HCT116 (cell line): ENCODE measurements at regions not wholly inside any gene's neighbourhood (a gene's known extent, or its start where the extent isn't known, plus 50 kb on each side); places are given as distances from the start of the nearest gene placed in this dataset.

Source experiments
- ATAC-seq: fragments of 200-7000 bp; cut with Tn5 transposase; 2 replicates; pipeline ENCODE4 v1.9.1; 2020; ENCODE audit warnings: mild to moderate bottlenecking, moderate library complexity
- BruUV-seq: library from RNA; stranded (reverse); fragments of 400-500 nt; replicated peaks from 2 replicates; lab custom pipeline; 2021; lab: Mats Ljungman, UMichigan
- CTCF ChIA-PET: fragments of 300-600 bp; sonication (Branson Sonifier 250); formaldehyde crosslinking; loops from one replicate; lab custom pipeline; 2021; ENCODE audit warnings: antibody characterized with exemption; lab: Charles Lee
- POLR2A ChIA-PET: fragments of 300-600, 350-600 bp; sonication (Branson Sonifier 250); formaldehyde crosslinking; loops from one replicate; lab custom pipeline; 2021; ENCODE audit warnings: antibody characterized with exemption; lab: Charles Lee
- RAD21 ChIA-PET, 2 experiments: fragments of 300-600 bp; sonication (Branson Sonifier 250); formaldehyde crosslinking; loops; one replicate each; lab custom pipeline; 2023; ENCODE audit warnings: low total read pairs in 2 of 2; ENCODE audit not compliant: uncharacterized antibody in 2 of 2, unreplicated experiment in 2 of 2, low non-redundant PET in 1 of 2; lab: Charles Lee
- DNase-seq: peaks from one replicate; pipeline ENCODE4 v3.0.0-alpha.2; 2010; ENCODE audit warnings: low read depth, low spot score
- H2AFZ ChIP-seq: fragments of 200-600 bp; shearing (Covaris generic), sonication (generic); 2 replicates; pipeline ENCODE4 v1.6.1; 2017; ENCODE audit warnings: low read depth, mixed run types, mixed read lengths, antibody characterized with exemption, low read length; ENCODE audit not compliant: poor library complexity, severe bottlenecking
- H3K27ac ChIP-seq: 2 replicates; pipeline ENCODE4 v1.5.1; 2012; ENCODE audit warnings: low read depth, low read length
- H3K27me3 ChIP-seq: fragments of 200-600 bp; sonication (generic); 2 replicates; pipeline ENCODE4 v1.6.1; 2016; ENCODE audit warnings: mixed run types, low read length, mixed read lengths; ENCODE audit not compliant: insufficient read depth
- H3K36me3 ChIP-seq, 2 experiments: fragments of 200-500 bp in 1 of 2; fragments of 200-600 bp in 1 of 2; sonication (Bioruptor generic) in 1 of 2; sonication (generic) in 1 of 2; 2 replicates each; pipeline versions ENCODE4 v1.5.1 to v1.6.1; 2014 to 2016; ENCODE audit warnings: low read length in 2 of 2, inconsistent platforms in 1 of 2, mixed read lengths in 1 of 2, mixed run types in 1 of 2; ENCODE audit not compliant: insufficient read depth in 2 of 2, control insufficient read depth in 1 of 2
- H3K4me1 ChIP-seq, 2 experiments: fragments of 200-600 bp in 1 of 2; sonication (generic) in 1 of 2; 2 replicates each; pipeline versions ENCODE4 v1.5.1 to v1.6.1; 2012 to 2017; ENCODE audit warnings: low read length in 2 of 2, inconsistent platforms in 1 of 2, mild to moderate bottlenecking in 1 of 2, mixed read lengths in 1 of 2, mixed run types in 1 of 2, moderate library complexity in 1 of 2; ENCODE audit not compliant: insufficient read depth in 2 of 2, control insufficient read depth in 1 of 2
- H3K4me2 ChIP-seq: fragments of 200-600 bp; sonication (generic); 2 replicates; pipeline ENCODE4 v1.6.1; 2017; ENCODE audit warnings: mixed run types, low read length, mixed read lengths
- H3K4me3 ChIP-seq, 2 experiments: fragments of 200-600 bp in 1 of 2; sonication (generic) in 1 of 2; replicated peaks in 1 of 2; 2 replicates each; pipeline ENCODE4 v1.5.1; 2011 to 2016; ENCODE audit warnings: low read length in 2 of 2, control low read depth in 1 of 2, low read depth in 1 of 2, mild to moderate bottlenecking in 1 of 2, mixed read lengths in 1 of 2, mixed run types in 1 of 2
- H3K79me2 ChIP-seq: fragments of 200-600 bp; sonication (generic); 2 replicates; pipeline ENCODE4 v1.6.1; 2017; ENCODE audit warnings: mild to moderate bottlenecking, mixed run types, low read length, moderate library complexity, mixed read lengths; ENCODE audit not compliant: insufficient read depth
- H3K9ac ChIP-seq: fragments of 200-600 bp; sonication (generic); 2 replicates; pipeline ENCODE4 v1.6.1; 2016; ENCODE audit warnings: low read length, mixed read lengths
- H3K9me2 ChIP-seq: fragments of 200-600 bp; sonication (generic), shearing (Covaris generic); 2 replicates; pipeline ENCODE4 v1.6.1; 2017; ENCODE audit warnings: mixed run types, mild to moderate bottlenecking, moderate library complexity; ENCODE audit not compliant: insufficient read depth
- H3K9me3 ChIP-seq, 2 experiments: fragments of 200-500 bp in 1 of 2; fragments of 200-600 bp in 1 of 2; sonication (Bioruptor generic) in 1 of 2; sonication (generic) in 1 of 2; 2 replicates each; pipeline ENCODE4 v1.6.1; 2014 to 2017; ENCODE audit warnings: low read length in 2 of 2, mixed read lengths in 2 of 2, inconsistent platforms in 1 of 2, low read depth in 1 of 2, mild to moderate bottlenecking in 1 of 2, mixed run types in 1 of 2, moderate library complexity in 1 of 2; ENCODE audit not compliant: control insufficient read depth in 1 of 2, insufficient read depth in 1 of 2
- H4K20me1 ChIP-seq: fragments of 200-600 bp; sonication (generic), shearing (Covaris generic); 2 replicates; pipeline ENCODE4 v1.6.1; 2017; ENCODE audit warnings: mixed run types, mild to moderate bottlenecking, moderate library complexity; ENCODE audit not compliant: insufficient read depth
- ATF3 ChIP-seq: IDR thresholded peaks from 2 replicates; pipeline ENCODE4 v1.6.1; 2012
- CBX3 ChIP-seq: IDR thresholded peaks from 2 replicates; pipeline ENCODE4 v1.6.1; 2012; ENCODE audit warnings: low read depth
- CEBPB ChIP-seq: IDR thresholded peaks from 2 replicates; pipeline ENCODE4 v1.6.1; 2012; ENCODE audit warnings: low read depth
- CTCF ChIP-seq, 3 experiments: fragments of 200-600 bp in 1 of 3; sonication (generic) in 1 of 3; IDR thresholded peaks in 2 of 3; conservative IDR thresholded peaks in 1 of 3; 2 replicates each; pipeline ENCODE4 v1.5.1; 2012 to 2017; ENCODE audit warnings: low read depth in 2 of 3, low read length in 2 of 3, antibody characterized with exemption in 1 of 3, borderline replicate concordance in 1 of 3, control low read depth in 1 of 3, mild to moderate bottlenecking in 1 of 3, mixed read lengths in 1 of 3, mixed run types in 1 of 3, moderate library complexity in 1 of 3; ENCODE audit not compliant: insufficient read depth in 1 of 3
- EGR1 ChIP-seq: IDR thresholded peaks from 2 replicates; pipeline ENCODE4 v1.6.1; 2012; ENCODE audit warnings: low read depth
- ELF1 ChIP-seq: IDR thresholded peaks from 2 replicates; pipeline ENCODE4 v1.6.1; 2012; ENCODE audit warnings: low read depth, borderline replicate concordance
- EZH2 ChIP-seq: fragments of 200-600 bp; sonication (generic); IDR thresholded peaks from 2 replicates; pipeline ENCODE4 v1.6.1; 2017; ENCODE audit warnings: antibody characterized with exemption, mixed run types
- EZH2phosphoT487 ChIP-seq: fragments of 200-600 bp; IDR thresholded peaks from 2 replicates; pipeline ENCODE4 v1.6.1; 2018; ENCODE audit warnings: antibody characterized with exemption, borderline replicate concordance
- FOSL1 ChIP-seq: IDR thresholded peaks from 2 replicates; pipeline ENCODE4 v1.6.1; 2012; ENCODE audit warnings: low read depth
- JUND ChIP-seq: IDR thresholded peaks from 2 replicates; pipeline ENCODE4 v1.6.1; 2012
- MAX ChIP-seq: IDR thresholded peaks from 2 replicates; pipeline ENCODE4 v1.6.1; 2012
- POLR2A ChIP-seq: IDR thresholded peaks from 2 replicates; pipeline ENCODE4 v1.7.0; 2011; ENCODE audit warnings: borderline replicate concordance; ENCODE audit not compliant: insufficient read depth, insufficient read length; ENCODE audit errors: extremely low read depth
- RAD21 ChIP-seq: IDR thresholded peaks from 2 replicates; pipeline ENCODE4 v1.6.1; 2012; ENCODE audit warnings: low read depth, mild to moderate bottlenecking
- REST ChIP-seq: IDR thresholded peaks from 2 replicates; pipeline ENCODE4 v1.6.1; 2012; ENCODE audit warnings: low read depth
- SIN3A ChIP-seq: IDR thresholded peaks from 2 replicates; pipeline ENCODE4 v1.6.1; 2012; ENCODE audit warnings: low read depth
- SRF ChIP-seq: IDR thresholded peaks from 2 replicates; pipeline ENCODE4 v1.6.1; 2012; ENCODE audit warnings: low read depth
- TCF7L2 ChIP-seq: IDR thresholded peaks from 2 replicates; pipeline ENCODE4 v1.7.0; 2011; ENCODE audit warnings: borderline replicate concordance, inconsistent platforms; ENCODE audit not compliant: insufficient read depth, insufficient read length; ENCODE audit errors: extremely low read depth
- YY1 ChIP-seq: IDR thresholded peaks from 2 replicates; pipeline ENCODE4 v1.6.1; 2011; ENCODE audit warnings: low read length, low read depth, moderate library complexity, mild to moderate bottlenecking; ENCODE audit not compliant: insufficient replicate concordance; ENCODE audit errors: extremely low read depth
- ZBTB33 ChIP-seq: IDR thresholded peaks from 2 replicates; pipeline ENCODE4 v1.6.1; 2011; ENCODE audit warnings: mild to moderate bottlenecking, low read length, moderate library complexity; ENCODE audit not compliant: insufficient replicate concordance; ENCODE audit errors: extremely low read depth
- ZNF274 ChIP-seq: fragments of 200-500 bp; sonication (Bioruptor generic); IDR thresholded peaks from 2 replicates; pipeline ENCODE4 v1.6.1; 2014; ENCODE audit warnings: mild to moderate bottlenecking, low read depth, low read length, inconsistent platforms
- intact Hi-C: fragments of 100-400 bp; cut with micrococcal nuclease; formaldehyde crosslinking; loops from 2 replicates; pipeline ENCODE4 v1.10.0; 2022

- ChIA-PET RAD21 (no interaction called here), CTCF (no interaction called here), POLR2A (no interaction called here)
- Histone ChIP-seq H3K9ac (no peak overlapping the region), H3K4me2 (no peak overlapping the region), H3K9me3 (no peaks in the 10 kb centered on the region), H3K4me1 (no peaks in the 10 kb centered on the region), H3K36me3 (no peaks in the 10 kb centered on the region), H4K20me1 (no peaks in the 10 kb centered on the region), H3K27me3 (0 out of 2 replicates have a peak, but pooled peaks cover 8% of the 10 kb centered on the region), H3K9me2 (no peaks in the 10 kb centered on the region), H3K4me3 (no peak overlapping the region), H3K27ac (no peak overlapping the region), H3K79me2 (no peaks in the 10 kb centered on the region), H2AFZ (no peak overlapping the region)
- no TSS peak for BruUV-seq
- intact Hi-C loops = no loop called here
- no peak for ATAC-seq
- DNase-seq = no peak
- TF ChIP-seq FOSL1 (no peak), CEBPB (no peak), POLR2A (no peak), ELF1 (no peak), CBX3 (no peak), EGR1 (no peak), TCF7L2 (no peak), YY1 (no peak), CTCF (IDR thresholded peaks at IDR 0.05 in 2 of 3, conservative IDR thresholded peaks at IDR 0.05 in 1 of 3; ENCODE audit: borderline replicate concordance in 1 of 3, insufficient read depth in 1 of 3, low read depth in 2 of 3, low read length in 2 of 3) (no peak), MAX (no peak), EZH2phosphoT487 (no peak), REST (no peak), EZH2 (no peak), ZNF274 (no peak), ZBTB33 (no peak), RAD21 (no peak), JUND (no peak), SIN3A (no peak), SRF (no peak), ATF3 (no peak)
These were observed 99.8 kb upstream of the RAI2 start for GRCh38 chrX:17960891-17961290.
